ENCODE measurements at regions not wholly inside any gene's neighbourhood (a gene's known extent, or its start where the extent isn't known, plus 50 kb on each side); places are given as distances from the start of the nearest gene placed in this dataset.

DNA sequence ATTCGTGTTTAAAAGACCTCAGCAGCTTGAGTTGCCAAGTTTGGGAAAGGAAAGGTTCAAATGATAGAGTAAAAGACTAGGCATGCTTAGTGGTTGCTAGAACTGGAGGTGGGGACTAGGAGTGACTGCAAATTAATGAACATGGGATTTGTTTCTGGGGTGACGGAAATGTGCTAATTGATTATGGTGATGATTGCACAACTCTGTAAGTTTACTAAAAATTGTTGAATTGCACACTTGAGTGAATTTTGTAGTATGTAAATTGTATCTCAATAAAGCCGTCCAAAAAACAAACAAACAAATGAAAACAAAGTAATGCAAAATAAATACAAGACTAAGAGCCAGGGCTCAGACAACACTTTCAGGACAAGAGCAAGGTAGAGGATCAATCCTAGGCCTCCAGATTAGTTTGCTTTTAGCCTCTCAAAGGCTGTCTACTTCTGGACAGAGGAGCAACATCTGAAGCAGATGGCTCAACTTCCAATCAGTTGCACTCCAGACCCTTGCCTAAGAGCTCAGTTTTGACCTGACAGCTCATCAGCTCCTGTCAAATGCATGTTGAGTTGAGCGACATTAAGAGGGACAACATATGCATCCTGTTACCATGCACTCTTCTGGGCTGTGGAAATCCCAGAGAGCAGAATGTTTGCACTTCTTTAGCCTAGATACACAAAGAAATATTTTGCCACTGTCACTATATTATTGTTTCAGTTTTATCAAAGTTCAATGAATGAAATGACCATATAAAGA lies 111.2 kb upstream of the ASIC2 start:
- DNase-seq, result no peak

DNA sequence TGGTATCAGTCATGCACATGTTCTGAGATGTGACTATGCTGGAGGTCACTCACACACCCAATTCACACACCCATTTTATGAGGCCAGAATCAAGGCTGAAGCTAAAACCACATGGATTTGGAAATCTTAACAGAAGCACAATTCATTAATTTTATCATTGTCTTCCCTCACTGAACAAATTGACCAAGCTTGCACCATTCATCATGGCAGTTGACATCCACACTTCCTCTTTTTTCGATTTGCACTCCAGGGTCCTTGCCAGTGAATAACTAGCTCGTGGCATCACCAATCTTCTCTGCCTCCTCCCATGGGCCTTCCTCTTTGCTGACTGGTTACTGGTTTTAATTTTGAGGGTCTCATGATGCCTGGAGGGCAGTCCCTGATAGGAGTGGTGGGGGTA lies 123.0 kb upstream of the ASIC2 start:
- no peak for DNase-seq

DNA sequence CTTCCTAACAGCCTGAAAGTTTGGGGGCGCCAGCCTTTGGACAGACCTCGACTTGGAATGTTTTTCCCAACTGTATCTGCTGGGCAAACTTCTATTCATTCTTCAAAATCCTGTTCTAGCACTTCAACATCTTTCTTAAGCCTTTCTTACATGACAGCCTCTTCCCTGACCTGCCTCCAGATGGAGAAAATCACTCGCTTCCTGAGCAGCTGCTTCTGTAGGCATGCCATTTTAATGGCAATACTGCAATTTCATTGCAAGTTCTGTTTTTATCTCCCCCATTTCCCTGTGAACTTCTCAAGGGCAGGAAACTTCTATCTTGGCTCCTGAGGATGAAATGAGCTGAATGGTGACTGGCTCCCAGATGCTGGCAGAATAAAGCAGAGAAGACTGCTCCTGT lies 128.8 kb upstream of the ASIC2 start:
- no peak for DNase-seq

DNA sequence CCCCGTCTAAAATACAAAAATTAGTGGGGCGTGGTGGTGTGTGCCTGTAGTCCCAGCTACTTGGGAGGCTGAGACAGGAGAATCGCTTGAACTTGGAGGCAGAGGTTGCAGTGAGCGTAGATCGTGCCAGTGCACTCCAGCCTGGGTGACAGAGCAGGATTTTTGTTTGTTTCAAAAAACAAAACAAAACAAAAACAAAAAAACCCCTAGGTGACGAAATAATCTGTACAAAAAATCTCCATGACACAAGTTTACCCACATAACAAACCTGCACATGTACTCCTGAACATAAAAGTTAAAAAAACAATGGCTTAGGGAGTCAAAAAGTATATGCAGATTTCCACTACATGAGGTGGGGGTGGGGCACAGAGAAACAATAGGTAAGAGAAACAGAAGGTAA lies 140.5 kb upstream of the ASIC2 start:
- DNase-seq, result no peak

DNA sequence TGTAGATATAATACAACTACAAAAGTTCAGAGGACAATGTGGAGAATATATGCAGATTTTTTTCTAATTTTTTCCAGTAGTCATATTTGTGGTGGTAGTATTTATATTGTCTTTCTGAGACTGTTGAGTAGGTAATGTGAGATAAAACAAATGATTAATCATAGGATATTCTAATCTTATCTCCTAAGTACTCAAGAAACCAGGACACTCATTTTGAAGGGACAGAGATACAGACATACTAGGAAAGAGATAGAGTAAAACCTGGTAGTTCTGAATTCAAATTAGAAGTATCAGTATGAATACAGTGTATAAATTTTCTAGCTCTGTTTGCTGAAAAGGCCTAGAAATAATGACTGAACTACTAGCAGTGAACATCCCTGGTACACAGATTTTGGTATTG lies 141.7 kb upstream of the ASIC2 start:
- no peak for DNase-seq

DNA sequence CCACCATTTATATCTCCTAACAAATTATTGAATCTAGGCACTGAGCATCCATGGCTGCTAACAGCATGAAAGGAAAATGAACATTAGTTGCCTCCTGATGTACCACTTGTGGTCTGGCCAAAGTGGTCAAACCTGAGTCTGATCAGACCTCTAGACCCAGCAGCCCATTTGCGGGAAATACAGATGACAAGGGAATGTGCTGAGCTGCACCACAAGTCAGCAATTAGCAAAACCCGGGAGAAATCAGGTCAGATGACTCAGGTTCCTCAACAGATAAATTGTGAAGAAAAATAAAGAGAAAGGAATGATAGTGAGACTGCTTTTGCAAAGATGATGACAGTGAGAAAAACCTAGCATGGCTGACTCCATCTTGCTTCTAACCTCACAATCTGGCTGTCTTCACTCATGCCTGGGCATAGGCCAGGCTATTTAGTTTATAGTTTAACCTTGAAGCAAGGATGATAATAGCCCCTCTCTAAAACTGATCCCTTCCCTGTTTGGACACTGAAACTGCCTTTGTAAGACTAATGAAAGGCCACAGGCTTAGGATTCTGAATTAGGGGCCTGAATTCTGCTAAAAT lies 142.7 kb upstream of the ASIC2 start:
- no peak for DNase-seq

DNA sequence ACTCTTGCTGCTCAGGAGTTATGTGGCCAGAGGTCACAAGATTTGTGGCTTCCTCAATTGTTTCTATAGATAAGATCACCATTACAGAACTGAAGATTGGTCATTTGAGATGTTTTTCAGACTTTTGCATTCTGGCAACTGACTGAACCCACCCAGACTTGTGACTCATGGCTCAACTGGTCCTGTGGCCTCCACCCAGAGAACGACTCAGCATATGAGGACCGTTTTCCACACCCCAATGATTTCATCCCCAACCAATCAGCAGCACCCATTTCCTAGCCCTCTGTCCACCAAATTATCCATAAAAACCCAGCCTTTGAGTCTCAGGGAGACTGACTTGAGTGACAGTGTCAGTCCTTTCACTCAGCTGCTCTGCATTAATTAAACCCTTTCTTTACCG lies 143.2 kb upstream of the ASIC2 start:
- DNase-seq, result no peak

DNA sequence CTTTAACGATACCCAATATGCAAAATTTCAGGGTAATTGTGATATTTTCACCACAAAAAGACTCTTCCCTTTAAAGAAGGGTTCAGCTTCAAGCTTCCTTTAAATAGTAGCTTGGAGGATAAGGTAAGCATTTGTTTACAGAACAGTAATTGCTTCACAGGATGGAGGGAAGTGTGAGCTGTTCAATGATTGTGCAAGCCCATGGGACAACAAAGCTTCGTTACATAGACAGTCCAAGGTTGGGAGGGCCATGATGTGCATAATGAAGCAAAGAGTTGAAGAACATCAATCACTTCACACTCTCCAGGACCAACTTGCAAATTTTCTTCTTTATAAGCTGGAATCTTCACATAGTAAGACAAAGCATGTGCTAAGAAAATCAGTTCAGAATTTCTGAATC lies 145.0 kb upstream of the ASIC2 start:
- DNase-seq, result no peak

DNA sequence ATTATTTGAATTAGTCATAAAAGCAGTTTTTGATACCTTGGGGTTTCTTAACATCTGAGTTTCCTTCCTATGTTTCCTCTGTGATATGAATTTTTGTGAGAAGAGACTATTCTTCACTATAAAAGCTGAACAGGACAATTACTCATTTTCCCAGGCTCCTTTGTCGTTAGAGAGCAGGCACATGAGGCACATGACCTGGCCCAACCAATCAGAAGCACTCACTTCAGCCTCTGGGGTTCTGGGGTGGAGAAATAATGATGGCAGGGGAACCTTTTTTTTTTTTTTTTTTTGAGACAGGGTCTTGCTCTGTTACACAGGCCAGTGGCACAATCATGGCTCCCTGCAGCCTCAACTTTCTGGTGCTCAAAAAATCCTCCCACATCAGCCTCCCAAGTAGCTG lies 145.5 kb upstream of the ASIC2 start:
- no peak for DNase-seq

DNA sequence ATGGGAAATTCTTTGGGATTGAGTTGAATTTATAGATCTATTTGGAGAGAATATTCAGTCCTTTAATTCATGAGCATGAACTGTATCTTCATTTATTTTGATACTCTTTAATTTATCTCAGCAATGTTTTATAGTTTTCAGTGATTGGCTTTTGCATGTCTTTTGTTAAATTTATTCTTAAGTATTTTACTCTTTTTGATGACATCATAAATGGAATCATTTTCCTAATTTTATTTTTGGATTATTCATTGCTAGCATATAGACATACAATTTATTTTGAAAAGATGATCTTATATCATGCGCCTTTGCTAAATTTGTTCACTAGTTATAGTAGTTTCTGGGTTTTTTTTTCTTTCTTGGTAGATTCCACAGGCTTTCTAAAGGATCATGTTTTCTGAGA lies 149.2 kb upstream of the ASIC2 start:
- no peak for DNase-seq

DNA sequence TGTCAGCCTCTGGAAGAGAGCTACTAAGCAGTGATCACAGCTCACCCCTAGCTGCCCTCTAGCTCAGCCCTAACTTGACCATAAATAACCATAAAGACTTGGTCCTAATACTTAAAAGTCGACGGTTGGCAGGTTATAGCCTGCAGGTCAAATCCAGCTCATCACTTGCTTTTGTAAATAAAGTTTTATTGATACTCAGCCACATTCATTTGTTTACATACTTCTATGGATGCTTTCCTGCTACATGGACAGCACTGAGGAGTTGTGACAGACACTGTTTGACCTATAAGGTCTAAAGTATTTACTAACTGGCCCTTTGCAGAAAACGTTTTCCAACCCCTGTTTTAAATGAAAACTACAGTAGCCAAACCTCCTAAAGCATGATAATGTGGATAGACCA lies 151.6 kb upstream of the ASIC2 start:
- no peak for DNase-seq

DNA sequence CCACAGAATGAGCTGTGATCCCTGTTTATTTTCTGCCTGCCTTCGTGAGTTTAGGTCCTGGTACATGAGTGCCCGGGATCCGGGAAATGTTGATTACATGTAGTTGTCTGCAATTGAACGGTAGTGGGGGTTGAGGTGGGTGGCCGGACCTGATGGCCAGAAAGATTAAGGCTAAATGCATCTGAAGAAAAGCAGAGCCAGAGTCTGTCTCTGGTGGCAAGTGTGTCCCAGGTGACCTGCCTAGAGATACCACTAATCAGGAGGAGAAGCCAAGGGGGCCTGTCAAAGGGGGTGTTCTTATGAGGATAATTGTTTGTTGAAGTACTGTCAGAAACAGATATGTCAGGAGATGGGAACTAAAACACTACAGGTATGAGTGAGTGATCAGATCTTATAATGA lies 154.0 kb upstream of the ASIC2 start:
- no peak for DNase-seq

DNA sequence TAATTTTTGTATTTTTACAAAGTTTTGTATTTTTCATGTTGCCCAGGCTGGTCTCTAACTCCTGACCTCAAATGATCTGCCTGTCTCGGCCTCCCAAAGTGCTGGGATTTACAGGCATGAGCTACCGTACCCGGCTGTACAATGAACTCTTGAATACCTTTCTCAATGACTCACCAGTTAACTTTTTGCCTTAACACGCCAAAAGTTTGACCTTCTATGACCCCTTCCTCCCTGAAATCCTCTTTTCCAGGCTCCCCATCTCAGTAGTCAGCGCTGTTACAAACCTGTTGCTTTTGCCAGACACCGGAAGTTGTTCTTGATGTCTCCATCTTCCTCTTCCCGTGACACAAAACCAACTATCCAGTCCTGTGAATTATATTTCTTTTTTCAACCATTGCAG lies 158.1 kb upstream of the ASIC2 start:
- DNase-seq, result no peak

DNA sequence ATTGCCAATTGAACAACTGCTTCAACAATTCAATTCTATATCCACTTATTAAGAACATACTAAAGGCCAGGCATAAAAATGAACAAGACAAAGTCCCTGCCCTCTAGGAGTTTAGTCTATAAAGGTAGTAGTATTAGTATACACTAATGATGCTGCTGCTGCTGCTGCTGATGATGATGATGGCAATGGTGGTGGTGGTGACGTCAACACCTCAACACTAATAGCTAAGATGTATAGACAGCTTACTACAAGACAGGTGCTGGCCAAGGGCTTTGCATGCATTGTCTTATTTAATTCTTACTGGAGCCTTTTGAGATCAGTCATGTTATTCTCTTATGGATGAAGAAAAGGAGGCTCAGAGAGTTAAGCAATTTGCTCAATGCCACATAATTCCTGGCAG lies 164.4 kb upstream of the ASIC2 start:
- no peak for DNase-seq

DNA sequence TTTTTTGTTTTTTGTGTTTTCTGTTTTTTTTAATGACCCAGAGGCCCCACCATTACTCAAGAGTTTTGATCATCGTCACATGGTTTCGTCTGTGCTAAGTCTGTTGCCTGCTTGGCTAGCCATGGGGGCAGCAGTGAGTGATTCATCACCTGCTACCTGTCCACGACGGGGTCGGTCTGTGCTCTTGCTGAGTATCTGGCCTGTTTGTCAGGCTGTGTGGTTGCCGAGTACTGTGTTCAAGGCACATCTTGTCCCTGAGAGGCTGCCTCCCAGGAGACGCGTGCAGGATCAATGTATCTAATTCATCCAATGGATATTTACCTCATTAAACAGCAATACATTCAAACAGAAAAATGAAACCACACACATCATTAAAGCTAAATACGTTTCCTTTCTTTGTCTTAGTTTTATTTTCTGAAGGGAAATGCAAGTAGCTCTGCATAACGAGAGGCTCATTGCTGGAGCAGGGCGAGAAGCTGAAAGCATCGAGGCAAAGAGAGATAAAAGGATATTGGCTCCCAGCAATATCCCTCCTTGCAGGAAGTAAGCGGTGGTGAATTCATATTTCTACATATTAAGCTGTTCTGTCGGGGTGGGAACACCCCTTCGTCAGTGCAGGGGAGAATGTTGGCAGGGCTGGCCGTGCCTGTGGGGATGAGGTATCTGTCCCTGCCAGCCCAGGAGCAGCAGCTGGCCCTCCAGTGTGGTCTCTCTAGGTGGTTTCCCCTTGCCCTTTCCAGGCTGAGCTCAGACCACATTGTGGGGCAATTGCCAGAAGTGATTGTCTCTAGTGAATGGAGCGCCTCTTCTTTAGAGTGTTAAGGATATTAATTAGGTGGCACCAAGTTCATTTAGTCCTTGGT lies 166.2 kb upstream of the ASIC2 start:
- DNase-seq, result no peak

DNA sequence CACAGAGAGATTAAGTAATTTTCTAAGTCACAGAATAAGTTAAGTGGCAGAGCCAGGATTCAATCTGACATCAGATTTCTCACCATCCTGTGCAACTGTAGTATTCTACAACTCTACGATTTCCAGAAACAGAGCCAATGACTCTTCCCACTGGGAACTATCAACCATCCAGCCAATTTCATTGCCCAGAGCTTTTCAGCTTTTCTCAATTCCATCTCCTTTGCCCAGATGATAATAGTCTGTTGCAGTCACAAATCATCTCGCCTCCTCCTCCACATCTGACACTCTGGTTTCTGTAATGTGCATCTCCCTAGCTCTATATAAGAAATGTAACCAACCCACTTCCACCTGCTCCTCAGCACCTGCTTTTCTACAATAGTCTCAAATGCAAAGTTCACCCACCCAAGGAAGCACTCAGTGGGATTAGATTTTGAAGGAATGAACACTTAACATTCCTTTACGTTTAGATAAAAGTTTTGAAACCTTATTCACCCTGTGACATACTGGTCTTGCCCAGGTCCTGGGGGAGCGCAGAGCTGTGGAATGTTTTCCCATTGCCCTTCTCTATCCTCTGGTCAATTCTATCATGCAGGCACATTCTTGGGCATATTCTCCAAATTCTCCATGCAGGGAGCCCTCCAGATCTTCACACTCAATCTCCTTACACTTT lies 167.8 kb upstream of the ASIC2 start:
- DNase-seq, result no peak

DNA sequence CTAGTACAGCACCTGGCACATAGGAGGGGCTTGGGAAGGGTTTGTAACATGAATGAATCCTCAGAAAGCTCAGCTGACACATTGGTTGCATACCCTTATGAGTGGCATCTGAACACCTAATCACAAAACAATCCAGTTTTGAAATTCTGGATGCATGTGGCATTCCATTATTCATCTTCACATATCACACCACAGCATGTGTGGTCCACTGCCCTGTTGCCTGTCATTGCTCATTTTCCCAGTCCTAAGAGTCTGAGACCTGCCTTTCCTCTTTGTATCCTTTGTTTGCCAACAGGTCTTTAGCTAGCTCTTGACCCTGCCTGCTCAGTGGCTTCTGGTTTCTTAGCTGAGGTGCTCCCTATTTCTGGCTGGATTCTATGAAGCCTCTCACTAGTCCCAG lies 170.8 kb upstream of the ASIC2 start:
- DNase-seq, result no peak

DNA sequence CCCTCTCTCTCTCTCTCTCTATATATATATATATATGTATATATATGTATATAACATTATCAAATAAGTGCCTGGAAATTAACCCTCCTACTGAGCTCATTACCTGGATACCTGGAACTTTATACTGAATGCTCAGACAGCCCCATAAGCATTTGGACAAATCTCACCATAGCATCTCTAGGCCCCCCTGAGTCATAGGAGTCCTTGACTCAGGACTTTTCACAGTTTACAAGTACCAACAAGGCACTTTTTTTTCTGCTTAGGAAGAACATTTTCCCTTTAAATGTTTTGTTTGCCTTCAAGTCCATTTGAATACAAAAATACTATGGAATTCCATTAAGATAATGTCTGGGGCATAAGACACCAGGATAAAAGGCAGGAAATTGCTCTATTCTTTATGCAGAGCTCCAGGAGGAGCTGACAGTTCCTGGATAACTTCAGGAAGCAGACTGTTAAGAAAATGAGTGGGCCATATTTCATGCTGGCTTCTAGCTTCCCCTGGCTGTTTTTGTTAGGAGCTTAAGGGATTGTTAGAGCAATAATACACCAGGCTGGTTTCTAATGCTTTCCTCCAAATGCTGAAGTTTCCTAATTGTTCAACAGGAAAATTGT lies 171.7 kb upstream of the ASIC2 start:
- DNase-seq, result no peak

DNA sequence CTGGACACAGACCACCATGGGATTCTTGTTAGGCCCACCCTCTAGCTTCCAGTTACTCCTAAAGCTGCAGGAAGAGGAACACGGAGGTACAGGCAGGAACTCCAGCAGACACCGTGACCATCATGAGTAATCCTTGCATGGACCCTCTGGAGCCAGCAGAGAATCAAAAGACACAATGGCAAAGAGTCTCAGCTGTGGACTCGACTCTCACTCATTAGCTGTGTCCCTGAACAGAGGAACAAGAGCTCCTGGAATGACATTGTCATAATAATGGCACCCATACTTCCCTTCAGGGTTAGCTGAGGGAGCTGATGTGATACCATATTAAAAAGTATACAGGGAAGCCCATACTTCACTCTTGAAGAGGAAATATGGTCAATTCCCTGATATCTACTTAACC lies 176.3 kb upstream of the ASIC2 start:
- no peak for DNase-seq

DNA sequence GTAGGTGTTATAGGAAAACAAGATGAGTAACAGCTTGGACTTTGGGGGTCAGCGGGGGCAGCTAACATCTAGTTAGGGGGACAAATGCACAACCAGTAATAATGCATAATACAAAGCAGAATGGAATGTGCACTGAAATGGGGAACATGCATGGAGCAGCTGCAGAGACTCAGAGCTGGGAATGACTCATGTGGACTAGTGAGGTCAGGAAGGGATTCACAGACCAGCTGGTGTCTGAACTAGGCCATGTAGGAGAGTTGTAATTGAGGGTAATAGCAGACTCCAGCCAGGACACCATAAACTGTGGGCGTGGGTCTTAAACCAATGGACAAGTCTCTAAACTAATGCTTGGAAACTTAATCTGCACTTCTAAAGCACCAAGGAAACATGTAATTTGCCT lies 176.8 kb upstream of the ASIC2 start:
- DNase-seq, result no peak

DNA sequence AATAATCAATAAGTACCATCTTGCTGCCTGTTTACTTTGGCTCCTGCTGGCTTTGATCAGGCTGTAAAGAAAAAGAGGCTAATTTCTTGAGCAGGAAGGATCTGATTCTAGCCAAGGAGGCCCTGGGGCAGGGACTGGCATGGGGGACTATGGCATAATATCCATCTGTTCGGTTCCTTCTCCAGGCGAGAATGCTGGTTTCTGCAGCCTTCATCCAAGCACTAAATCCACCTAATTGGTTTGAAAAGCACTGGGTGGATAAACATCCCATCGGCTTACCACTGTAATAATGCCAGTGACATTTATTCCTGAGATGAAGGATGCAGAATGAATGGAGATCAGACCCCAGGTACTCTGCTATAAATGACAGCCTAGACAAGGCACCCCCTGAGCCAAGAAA lies 180.0 kb upstream of the ASIC2 start:
- no peak for DNase-seq

DNA sequence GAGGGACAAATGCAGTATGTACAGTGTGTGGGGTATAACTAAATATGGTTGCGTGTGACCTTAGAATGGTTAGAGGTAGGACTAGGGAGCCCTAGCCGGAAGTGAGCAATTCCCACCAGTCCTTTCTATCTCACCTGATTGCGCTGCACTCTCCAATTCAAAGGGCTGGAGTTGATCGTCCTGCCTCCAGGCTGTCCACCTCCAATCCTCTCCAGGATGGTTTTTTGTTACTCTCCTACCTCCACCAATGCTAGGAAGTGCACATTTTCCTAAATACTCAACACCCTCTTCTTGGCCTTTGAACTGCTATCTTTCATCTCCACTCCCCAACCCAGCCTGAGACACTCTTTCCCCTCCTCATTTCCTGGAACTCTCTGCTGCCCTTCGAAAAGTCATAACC lies 181.7 kb upstream of the ASIC2 start:
- no peak for DNase-seq

DNA sequence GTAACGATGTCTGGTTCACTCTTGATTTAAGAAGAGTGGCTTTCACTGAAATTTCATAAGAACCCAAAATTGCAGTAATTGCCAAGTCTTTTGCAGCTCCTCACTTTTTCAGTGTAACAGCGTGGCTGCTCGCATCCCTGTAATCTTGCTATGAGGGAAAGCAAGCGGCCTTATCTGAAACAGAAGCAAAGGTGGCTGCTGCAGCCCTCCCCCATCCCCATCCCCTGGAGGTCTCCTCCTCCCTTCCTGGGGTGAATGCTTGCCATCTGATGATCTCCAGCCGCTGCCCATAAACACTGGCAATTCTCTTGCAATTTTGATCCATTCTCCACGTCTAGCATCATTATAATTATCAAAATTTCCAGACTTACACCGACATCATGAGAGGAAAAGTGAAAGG lies 182.5 kb upstream of the ASIC2 start:
- DNase-seq, result no peak

All from bone marrow (tissue), 2 donors.